GM11168 (cell line): ENCODE measurements at regions not wholly inside any gene's neighbourhood (a gene's known extent, or its start where the extent isn't known, plus 50 kb on each side); places are given as distances from the start of the nearest gene placed in this dataset.

Experiments
- in situ Hi-C: fragments of 300-500 bp; cut with MboI; formaldehyde crosslinking; loops from one replicate; pipeline ENCODE4 v1.12.0; 2022; ENCODE audit warnings: low sequenced_read_pairs; ENCODE audit not compliant: unreplicated experiment

- in situ Hi-C loops, result no loop called here
Observed at GRCh38 chr5:39489263-39489662, 64.5 kb upstream of the DAB2 start.

GRCh38 chr5:39486790-39487189, 62.0 kb upstream of the DAB2 start:
- in situ Hi-C loops, result no loop called here

- in situ Hi-C loops, result no loop called here
Observed at GRCh38 chr5:39486361-39486760, 61.6 kb upstream of the DAB2 start.

GRCh38 chr5:39485079-39485478, 60.3 kb upstream of the DAB2 start:
- in situ Hi-C loops, result no loop called here

- in situ Hi-C loops, result no loop called here
Observed at GRCh38 chr5:39484673-39485072, 59.9 kb upstream of the DAB2 start.

- in situ Hi-C loops, result no loop called here
Observed at GRCh38 chr5:39482098-39482497, 57.3 kb upstream of the DAB2 start.

- in situ Hi-C loops, result no loop called here
Observed at GRCh38 chr5:39479537-39479936, 54.8 kb upstream of the DAB2 start.

GRCh38 chr5:39478863-39479262, 54.1 kb upstream of the DAB2 start:
- in situ Hi-C loops, result no loop called here

- in situ Hi-C loops, result no loop called here
Observed at GRCh38 chr5:39476843-39477220, 52.1 kb upstream of the DAB2 start.

- in situ Hi-C loops, result no loop called here
Observed at GRCh38 chr5:39475881-39476842, 51.4 kb upstream of the DAB2 start.

GRCh38 chr5:39475159-39475571, 50.4 kb upstream of the DAB2 start:
- in situ Hi-C loops, result no loop called here
